HepG2 (cell line): ENCODE measurements at regions not wholly inside any gene's neighbourhood (a gene's known extent, or its start where the extent isn't known, plus 50 kb on each side); places are given as distances from the start of the nearest gene placed in this dataset.

Experiments
- ADNP ChIP-seq: sonication (generic); formaldehyde crosslinking; IDR thresholded peaks from 2 replicates; pipeline ENCODE4 v1.4.0; 2020; ENCODE audit warnings: missing genetic modification reagents
- ASH2L ChIP-seq: fragments of 300-600, 200-600 bp; sonication (generic); IDR thresholded peaks from 2 replicates; pipeline ENCODE4 v1.7.0; 2017; ENCODE audit warnings: low read depth, mild to moderate bottlenecking, moderate library complexity, mixed read lengths, low read length; ENCODE audit not compliant: insufficient read length
- CREB1 ChIP-seq, 2 experiments: fragments of 450-650 bp in 1 of 2; IDR thresholded peaks; 2 replicates each; pipeline ENCODE4 v1.6.1; 2016 to 2017; ENCODE audit warnings: control low read depth in 1 of 2, mild to moderate bottlenecking in 1 of 2, missing compliant biosample characterization in 1 of 2, missing genetic modification characterization in 1 of 2
- GABPB1 ChIP-seq: IDR thresholded peaks from 2 replicates; pipeline ENCODE4 v1.6.1; 2016; ENCODE audit warnings: mild to moderate bottlenecking, missing genetic modification reagents, moderate library complexity, missing compliant biosample characterization
- GTF2F1 ChIP-seq: fragments of 150-350 bp; IDR thresholded peaks from 2 replicates; pipeline ENCODE4 v1.6.1; 2014; ENCODE audit warnings: low read length
- MIER2 ChIP-seq: IDR thresholded peaks from 2 replicates; pipeline ENCODE4 v1.6.1; 2016; ENCODE audit warnings: missing biosample characterization, missing genetic modification reagents
- SRSF1 ChIP-seq: fragments of 200-400 bp; formaldehyde crosslinking; optimal IDR thresholded peaks from 2 replicates; pipeline ENCODE3; 2017; ENCODE audit warnings: mild to moderate bottlenecking, low read depth, low read length, moderate library complexity
- ZNF326 ChIP-seq: sonication (generic); formaldehyde crosslinking; IDR thresholded peaks from 2 replicates; pipeline ENCODE4 v1.4.0; 2020; ENCODE audit warnings: missing genetic modification reagents, borderline replicate concordance
- ZNF550 ChIP-seq: sonication (generic); formaldehyde crosslinking; IDR thresholded peaks from 2 replicates; pipeline ENCODE4 v1.4.0; 2020; ENCODE audit warnings: mild to moderate bottlenecking, missing genetic modification reagents, borderline replicate concordance
- TF ChIP-seq, protein P1 (sequence below): sonication (generic); formaldehyde crosslinking; IDR thresholded peaks from 2 replicates; pipeline ENCODE4 v1.4.0; 2020; ENCODE audit warnings: mild to moderate bottlenecking, missing genetic modification reagents, borderline replicate concordance
- TF ChIP-seq, protein P2 (sequence below), 2 experiments: sonication (generic) in 1 of 2; formaldehyde crosslinking in 1 of 2; IDR thresholded peaks; 2 replicates each; pipeline versions ENCODE4 v1.6.1 to v1.9.0; 2014 to 2022; ENCODE audit warnings: antibody characterized with exemption in 1 of 2, borderline replicate concordance in 1 of 2, inconsistent platforms in 1 of 2, low read depth in 1 of 2, missing genetic modification reagents in 1 of 2
- TF ChIP-seq, protein P3 (sequence below): sonication (generic); formaldehyde crosslinking; IDR thresholded peaks from 2 replicates; pipeline ENCODE4 v1.8.0; 2022; ENCODE audit warnings: mild to moderate bottlenecking, missing genetic modification reagents; ENCODE audit not compliant: insufficient replicate concordance
- TF ChIP-seq, protein P4 (sequence below): sonication (generic); formaldehyde crosslinking; IDR thresholded peaks from 2 replicates; pipeline ENCODE4 v1.8.1; 2022; ENCODE audit warnings: low read depth, mild to moderate bottlenecking, missing genetic modification reagents

DNA sequence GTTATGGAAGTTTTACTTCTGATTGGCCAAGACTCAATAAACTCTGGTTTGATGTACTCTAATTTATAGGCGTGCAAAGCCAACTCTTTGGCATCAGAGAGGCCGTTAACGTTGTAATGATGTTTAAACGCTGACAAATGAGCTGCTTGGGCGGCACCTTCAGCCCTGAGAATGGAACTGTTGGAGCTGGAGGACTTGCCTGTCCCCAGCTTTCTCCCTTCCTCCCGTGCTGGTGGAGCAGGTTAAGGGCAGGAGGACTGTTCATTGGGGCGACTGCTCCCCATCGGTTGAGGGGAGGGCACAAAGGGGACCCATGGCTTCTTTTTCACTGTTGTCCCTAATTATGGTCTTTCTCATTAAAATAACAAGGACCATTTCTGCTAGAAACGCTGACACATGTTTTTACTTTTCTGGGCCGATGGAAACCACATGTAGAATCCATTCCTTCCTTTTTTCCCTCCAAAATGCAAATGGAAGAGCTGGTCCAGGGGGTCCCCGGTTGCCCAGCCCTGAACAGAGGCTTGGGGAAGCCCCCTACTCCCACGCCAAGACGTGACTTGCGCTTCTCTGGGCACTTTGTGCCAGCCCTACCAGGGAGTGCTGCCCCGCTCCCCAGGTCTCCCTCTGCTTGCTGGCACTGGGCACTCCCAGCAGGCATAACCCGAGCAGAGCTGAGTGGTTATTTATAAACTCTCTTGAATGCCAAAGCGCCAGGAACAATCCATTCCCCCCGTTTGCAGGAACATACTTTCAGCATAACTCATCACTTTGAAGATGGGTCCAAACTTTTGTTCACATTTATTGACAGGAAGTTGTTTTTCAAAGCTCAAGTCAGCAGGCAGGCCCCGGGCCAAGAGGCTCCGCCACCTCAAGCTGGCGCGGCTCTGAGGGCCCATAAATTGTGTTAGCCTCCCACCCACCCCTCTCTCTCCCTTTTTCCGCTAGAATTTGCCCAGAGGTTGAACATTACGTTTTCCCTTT lies 170.1 kb downstream of the ASB1 start (continued):
- TF ChIP-seq GTF2F1 (no peak), ASH2L (no peak), ADNP (CRISPR knock-in tag) (no peak), GABPB1 (CRISPR knock-in tag) (0 out of 2 replicates have a peak, but pooled peaks have one; percentile 20), CREB1 (IDR thresholded peaks at IDR 0.05) (no peak), CREB1 (CRISPR knock-in tag; IDR thresholded peaks at IDR 0.05) (no peak), MIER2 (no peak), ZNF326 (CRISPR knock-in tag) (no peak), ZNF550 (CRISPR knock-in tag) (no peak), SRSF1 (no peak)
- TF ChIP-seq, protein P1, sequence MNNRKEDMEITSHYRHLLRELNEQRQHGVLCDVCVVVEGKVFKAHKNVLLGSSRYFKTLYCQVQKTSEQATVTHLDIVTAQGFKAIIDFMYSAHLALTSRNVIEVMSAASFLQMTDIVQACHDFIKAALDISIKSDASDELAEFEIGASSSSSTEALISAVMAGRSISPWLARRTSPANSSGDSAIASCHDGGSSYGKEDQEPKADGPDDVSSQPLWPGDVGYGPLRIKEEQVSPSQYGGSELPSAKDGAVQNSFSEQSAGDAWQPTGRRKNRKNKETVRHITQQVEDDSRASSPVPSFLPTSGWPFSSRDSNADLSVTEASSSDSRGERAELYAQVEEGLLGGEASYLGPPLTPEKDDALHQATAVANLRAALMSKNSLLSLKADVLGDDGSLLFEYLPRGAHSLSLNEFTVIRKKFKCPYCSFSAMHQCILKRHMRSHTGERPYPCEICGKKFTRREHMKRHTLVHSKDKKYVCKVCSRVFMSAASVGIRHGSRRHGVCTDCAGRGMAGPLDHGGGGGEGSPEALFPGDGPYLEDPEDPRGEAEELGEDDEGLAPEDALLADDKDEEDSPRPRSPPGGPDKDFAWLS (CRISPR knock-in tag) = no peak
- TF ChIP-seq, protein P2, sequence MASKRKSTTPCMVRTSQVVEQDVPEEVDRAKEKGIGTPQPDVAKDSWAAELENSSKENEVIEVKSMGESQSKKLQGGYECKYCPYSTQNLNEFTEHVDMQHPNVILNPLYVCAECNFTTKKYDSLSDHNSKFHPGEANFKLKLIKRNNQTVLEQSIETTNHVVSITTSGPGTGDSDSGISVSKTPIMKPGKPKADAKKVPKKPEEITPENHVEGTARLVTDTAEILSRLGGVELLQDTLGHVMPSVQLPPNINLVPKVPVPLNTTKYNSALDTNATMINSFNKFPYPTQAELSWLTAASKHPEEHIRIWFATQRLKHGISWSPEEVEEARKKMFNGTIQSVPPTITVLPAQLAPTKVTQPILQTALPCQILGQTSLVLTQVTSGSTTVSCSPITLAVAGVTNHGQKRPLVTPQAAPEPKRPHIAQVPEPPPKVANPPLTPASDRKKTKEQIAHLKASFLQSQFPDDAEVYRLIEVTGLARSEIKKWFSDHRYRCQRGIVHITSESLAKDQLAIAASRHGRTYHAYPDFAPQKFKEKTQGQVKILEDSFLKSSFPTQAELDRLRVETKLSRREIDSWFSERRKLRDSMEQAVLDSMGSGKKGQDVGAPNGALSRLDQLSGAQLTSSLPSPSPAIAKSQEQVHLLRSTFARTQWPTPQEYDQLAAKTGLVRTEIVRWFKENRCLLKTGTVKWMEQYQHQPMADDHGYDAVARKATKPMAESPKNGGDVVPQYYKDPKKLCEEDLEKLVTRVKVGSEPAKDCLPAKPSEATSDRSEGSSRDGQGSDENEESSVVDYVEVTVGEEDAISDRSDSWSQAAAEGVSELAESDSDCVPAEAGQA (IDR thresholded peaks at IDR 0.05; ENCODE audit: low read depth) = no peak
- TF ChIP-seq, protein P2 (CRISPR knock-in tag; IDR thresholded peaks at IDR 0.05; ENCODE audit: borderline replicate concordance) = no peak
- TF ChIP-seq, protein P3, sequence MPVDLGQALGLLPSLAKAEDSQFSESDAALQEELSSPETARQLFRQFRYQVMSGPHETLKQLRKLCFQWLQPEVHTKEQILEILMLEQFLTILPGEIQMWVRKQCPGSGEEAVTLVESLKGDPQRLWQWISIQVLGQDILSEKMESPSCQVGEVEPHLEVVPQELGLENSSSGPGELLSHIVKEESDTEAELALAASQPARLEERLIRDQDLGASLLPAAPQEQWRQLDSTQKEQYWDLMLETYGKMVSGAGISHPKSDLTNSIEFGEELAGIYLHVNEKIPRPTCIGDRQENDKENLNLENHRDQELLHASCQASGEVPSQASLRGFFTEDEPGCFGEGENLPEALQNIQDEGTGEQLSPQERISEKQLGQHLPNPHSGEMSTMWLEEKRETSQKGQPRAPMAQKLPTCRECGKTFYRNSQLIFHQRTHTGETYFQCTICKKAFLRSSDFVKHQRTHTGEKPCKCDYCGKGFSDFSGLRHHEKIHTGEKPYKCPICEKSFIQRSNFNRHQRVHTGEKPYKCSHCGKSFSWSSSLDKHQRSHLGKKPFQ = no peak
- TF ChIP-seq, protein P4, sequence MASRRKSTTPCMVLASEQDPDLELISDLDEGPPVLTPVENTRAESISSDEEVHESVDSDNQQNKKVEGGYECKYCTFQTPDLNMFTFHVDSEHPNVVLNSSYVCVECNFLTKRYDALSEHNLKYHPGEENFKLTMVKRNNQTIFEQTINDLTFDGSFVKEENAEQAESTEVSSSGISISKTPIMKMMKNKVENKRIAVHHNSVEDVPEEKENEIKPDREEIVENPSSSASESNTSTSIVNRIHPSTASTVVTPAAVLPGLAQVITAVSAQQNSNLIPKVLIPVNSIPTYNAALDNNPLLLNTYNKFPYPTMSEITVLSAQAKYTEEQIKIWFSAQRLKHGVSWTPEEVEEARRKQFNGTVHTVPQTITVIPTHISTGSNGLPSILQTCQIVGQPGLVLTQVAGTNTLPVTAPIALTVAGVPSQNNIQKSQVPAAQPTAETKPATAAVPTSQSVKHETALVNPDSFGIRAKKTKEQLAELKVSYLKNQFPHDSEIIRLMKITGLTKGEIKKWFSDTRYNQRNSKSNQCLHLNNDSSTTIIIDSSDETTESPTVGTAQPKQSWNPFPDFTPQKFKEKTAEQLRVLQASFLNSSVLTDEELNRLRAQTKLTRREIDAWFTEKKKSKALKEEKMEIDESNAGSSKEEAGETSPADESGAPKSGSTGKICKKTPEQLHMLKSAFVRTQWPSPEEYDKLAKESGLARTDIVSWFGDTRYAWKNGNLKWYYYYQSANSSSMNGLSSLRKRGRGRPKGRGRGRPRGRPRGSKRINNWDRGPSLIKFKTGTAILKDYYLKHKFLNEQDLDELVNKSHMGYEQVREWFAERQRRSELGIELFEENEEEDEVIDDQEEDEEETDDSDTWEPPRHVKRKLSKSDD (CRISPR knock-in tag) = no peak
